ENCODE measurements at regions not wholly inside any gene's neighbourhood (a gene's known extent, or its start where the extent isn't known, plus 50 kb on each side); places are given as distances from the start of the nearest gene placed in this dataset.

- H3K9ac ChIP-seq (ENCODE audit: extremely low read depth, insufficient read length, low read length), result no peak overlapping the region
- no peak overlapping the region for H3K4ac ChIP-seq (ENCODE audit: low read depth, low read length)
- Mint-ChIP-seq H3K27ac (no peak overlapping the region), H3K4me1 (peaks cover 4 to 6% of the 10 kb centered on the region in 2 experiments), H3K36me3 (ENCODE audit: insufficient read depth in 1 of 3, low read depth in 3 of 3) (peaks cover 0 to 8% (median 6%) of the 10 kb centered on the region in 3 experiments; a peak in 5 of 7 replicates), H3K4me3 (no peak overlapping the region), H3K27me3 (ENCODE audit: low read depth) (peaks cover 3% of the 10 kb centered on the region; the same call in 1 of the 2 replicates), H3K9me3 (peaks cover 3 to 6% of the 10 kb centered on the region in 2 experiments; a peak in 3 of 5 replicates)
- no peaks in the 10 kb centered on the region for H3K27me3 ChIP-seq (ENCODE audit: insufficient read depth, low read length)
- no peak overlapping the region for H3K23ac ChIP-seq (ENCODE audit: insufficient read length, low read depth, low read length)
- TF ChIP-seq CTCF (conservative IDR thresholded peaks at IDR 0.05), result no peak
- H4K20me1 ChIP-seq (ENCODE audit: control insufficient read depth, insufficient read depth, insufficient read length), result no peaks in the 10 kb centered on the region
- no peak overlapping the region for H4K5ac ChIP-seq (ENCODE audit: insufficient read length, low read depth, low read length)
- H3T11ph ChIP-seq (ENCODE audit: low read length), result no peak overlapping the region
- H3K4me2 ChIP-seq (ENCODE audit: insufficient read depth, insufficient read length, low read length), result no peak overlapping the region
- H2BK12ac ChIP-seq (ENCODE audit: insufficient read length, low read depth, low read length), result no peak overlapping the region
- no peak overlapping the region for H3K27ac ChIP-seq (ENCODE audit: insufficient read length, low read depth, low read length)
- no peaks in the 10 kb centered on the region for H3K79me1 ChIP-seq (ENCODE audit: insufficient read depth, low read depth, low read length, poor library complexity, severe bottlenecking)
- H2BK20ac ChIP-seq (ENCODE audit: low read depth, low read length, poor library complexity, severe bottlenecking), result no peak overlapping the region
- no peak overlapping the region for H2AFZ ChIP-seq (ENCODE audit: low read length)
- H3K79me2 ChIP-seq (ENCODE audit: insufficient read depth, low read length), result no peaks in the 10 kb centered on the region
- H2BK5ac ChIP-seq (ENCODE audit: insufficient read length, low read length), result no peak overlapping the region
- H3K23me2 ChIP-seq (ENCODE audit: insufficient read length, low read depth, low read length, poor library complexity, severe bottlenecking), result no peaks in the 10 kb centered on the region
- H3K18ac ChIP-seq (ENCODE audit: insufficient read length, low read depth, low read length), result no peak overlapping the region
- WGBS (ENCODE audit: extremely low coverage, insufficient read length, low lambda C conversion rate), result no CpG with 5 or more reads among the region's 2 CpGs
- no peak overlapping the region for H4K8ac ChIP-seq (replicated peaks; ENCODE audit: insufficient read length, low read depth, low read length)
- H3K14ac ChIP-seq (ENCODE audit: insufficient read depth, low read length), result no peak overlapping the region
- H3K56ac ChIP-seq (ENCODE audit: insufficient read length, low read depth, low read length), result no peak overlapping the region
- DNase-seq, result no peak
- H2BK15ac ChIP-seq (ENCODE audit: low read depth, low read length), result no peak overlapping the region
- no peak overlapping the region for H2AK5ac ChIP-seq (ENCODE audit: insufficient read length, low read length)
- H3K9me3 ChIP-seq (ENCODE audit: control insufficient read depth, low read depth, low read length), result no peaks in the 10 kb centered on the region
- no peak overlapping the region for H2BK120ac ChIP-seq (ENCODE audit: low read depth, low read length, poor library complexity, severe bottlenecking)
- H3K4me1 ChIP-seq (ENCODE audit: insufficient read depth, low read length), result no peaks in the 10 kb centered on the region
- H4K91ac ChIP-seq (ENCODE audit: insufficient read length, low read depth, low read length), result no peak overlapping the region
These were observed 283.1 kb upstream of the POU3F1 start for GRCh38 chr1:38329644-38330043.

All from H9 (cell line).